ENCODE measurements at regions not wholly inside any gene's neighbourhood (a gene's known extent, or its start where the extent isn't known, plus 50 kb on each side); places are given as distances from the start of the nearest gene placed in this dataset.

DNA sequence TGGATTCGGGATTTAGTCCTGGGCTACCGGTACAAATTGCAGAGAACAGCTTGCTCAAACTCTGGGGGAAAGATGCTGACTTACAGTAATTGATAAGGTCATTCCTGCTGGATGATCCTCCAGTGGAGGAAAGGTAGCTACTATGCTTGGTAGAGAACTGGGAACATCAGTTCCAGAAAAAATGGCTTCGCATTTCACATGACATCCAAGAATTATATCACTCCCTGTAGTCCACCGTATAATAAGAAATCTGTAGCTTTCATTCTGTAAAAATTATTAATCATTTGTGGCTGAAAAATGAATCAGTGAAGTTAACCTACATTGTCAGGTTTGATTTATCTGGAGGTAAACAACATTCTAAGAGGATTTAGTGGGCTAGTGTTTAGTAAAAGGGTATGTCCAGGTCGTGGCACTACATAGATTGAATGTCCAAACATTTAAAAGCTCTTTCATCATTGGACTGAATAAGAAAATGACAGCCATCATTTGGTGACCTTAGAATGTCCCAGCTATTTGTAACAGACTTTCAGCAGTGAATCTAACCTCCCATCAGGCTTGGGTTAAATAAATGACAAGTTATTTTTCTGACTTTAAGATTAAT lies 203.2 kb upstream of the TMCO5A start:
- no peak for TF ChIP-seq IRF3 (IDR thresholded peaks at IDR 0.05; ENCODE audit: low read depth, low read length)
- TF ChIP-seq TEAD4 (IDR thresholded peaks at IDR 0.05; ENCODE audit: borderline replicate concordance, insufficient read depth): no peak
- CTCF ChIA-PET: interaction anchor here (0.9 kb wide), 1 partner anchor 11 kb away, joined by 3 read pairs; no protein-coding TSS in a partner anchor

GRCh38 chr15:37733628-37734027 lies 200.8 kb upstream of the TMCO5A start:
- Histone ChIP-seq H3F3A (replicated peaks; ENCODE audit: insufficient read depth) (no peaks in the 10 kb centered on the region), H4K20me1 (ENCODE audit: insufficient read depth) (no peaks in the 10 kb centered on the region), H3K4me2 (no peak overlapping the region), H3K4me3 (ENCODE audit: low read depth in 2 of 2, low read length in 1 of 2) (no peak overlapping the region), H3K27me3 (ENCODE audit: insufficient read depth) (no peaks in the 10 kb centered on the region), H3K36me3 (replicated peaks in 1 of 2; ENCODE audit: control insufficient read depth in 1 of 2, insufficient read depth in 2 of 2, low read length in 1 of 2) (no peaks in the 10 kb centered on the region), H3K9ac (no peak overlapping the region), H3K27ac (ENCODE audit: low read depth in 2 of 2, low read length in 1 of 2) (no peak overlapping the region; a peak in 1 of 4 replicates), H3K4me1 (ENCODE audit: control insufficient read depth in 1 of 2, insufficient read depth in 2 of 2, low read depth in 1 of 2, low read length in 1 of 2) (peaks cover 0 to 10% of the 10 kb centered on the region in 2 experiments; a peak in 2 of 4 replicates), H3K9me3 (no peaks in the 10 kb centered on the region), H3K9me2 (no peaks in the 10 kb centered on the region), H2AFZ (ENCODE audit: low read depth) (0 out of 2 replicates have a peak overlapping the region, but pooled peaks have one; percentile 1), H3K79me2 (ENCODE audit: insufficient read depth) (no peaks in the 10 kb centered on the region)
- 87% methylated on average over 5 of the region's 5 CpGs for WGBS (ENCODE audit: low lambda C conversion rate)
- TF ChIP-seq JUND (IDR thresholded peaks at IDR 0.05): peak; percentile 29; the same call in 1 of the 2 replicates
- peak; percentile 15; the same call in 1 of the 2 replicates for TF ChIP-seq CTCF (IDR thresholded peaks at IDR 0.05)
- TF ChIP-seq, protein P1, sequence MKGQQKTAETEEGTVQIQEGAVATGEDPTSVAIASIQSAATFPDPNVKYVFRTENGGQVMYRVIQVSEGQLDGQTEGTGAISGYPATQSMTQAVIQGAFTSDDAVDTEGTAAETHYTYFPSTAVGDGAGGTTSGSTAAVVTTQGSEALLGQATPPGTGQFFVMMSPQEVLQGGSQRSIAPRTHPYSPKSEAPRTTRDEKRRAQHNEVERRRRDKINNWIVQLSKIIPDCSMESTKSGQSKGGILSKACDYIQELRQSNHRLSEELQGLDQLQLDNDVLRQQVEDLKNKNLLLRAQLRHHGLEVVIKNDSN (IDR thresholded peaks at IDR 0.05; ENCODE audit: borderline replicate concordance, low read depth): no peak
- TF ChIP-seq, protein P2, sequence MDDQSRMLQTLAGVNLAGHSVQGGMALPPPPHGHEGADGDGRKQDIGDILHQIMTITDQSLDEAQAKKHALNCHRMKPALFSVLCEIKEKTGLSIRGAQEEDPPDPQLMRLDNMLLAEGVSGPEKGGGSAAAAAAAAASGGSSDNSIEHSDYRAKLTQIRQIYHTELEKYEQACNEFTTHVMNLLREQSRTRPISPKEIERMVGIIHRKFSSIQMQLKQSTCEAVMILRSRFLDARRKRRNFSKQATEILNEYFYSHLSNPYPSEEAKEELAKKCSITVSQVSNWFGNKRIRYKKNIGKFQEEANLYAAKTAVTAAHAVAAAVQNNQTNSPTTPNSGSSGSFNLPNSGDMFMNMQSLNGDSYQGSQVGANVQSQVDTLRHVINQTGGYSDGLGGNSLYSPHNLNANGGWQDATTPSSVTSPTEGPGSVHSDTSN (IDR thresholded peaks at IDR 0.05): peak; percentile 35
- TF ChIP-seq FOSL2 (IDR thresholded peaks at IDR 0.05; ENCODE audit: borderline replicate concordance, low read depth): peak; percentile 11; the same call in 1 of the 2 replicates
- peak; percentile 63 for TF ChIP-seq TCF12 (IDR thresholded peaks at IDR 0.05)
- no peak for TF ChIP-seq GATA2 (CRISPR knock-in tag; IDR thresholded peaks at IDR 0.05)
- ChIA-PET CTCF (interaction anchor here (0.9 kb wide), 1 partner anchor 147 kb away, joined by 3 read pairs; no protein-coding TSS in a partner anchor), POLR2A (no interaction called here)
- no peak for DNase-seq

More for the DNA sequence above, 203.2 kb upstream of the TMCO5A start:
- H3K9ac ChIP-seq: no peak overlapping the region
- H3K79me2 ChIP-seq (ENCODE audit: insufficient read depth): no peaks in the 10 kb centered on the region
- POLR2A ChIA-PET: no interaction called here
- H3K9me3 ChIP-seq: no peaks in the 10 kb centered on the region
- H3K27me3 ChIP-seq (ENCODE audit: insufficient read depth): no peaks in the 10 kb centered on the region
- H3K4me2 ChIP-seq: no peak overlapping the region
- no peak overlapping the region for H2AFZ ChIP-seq (ENCODE audit: low read depth)
- no peaks in the 10 kb centered on the region for H3K36me3 ChIP-seq (replicated peaks in 1 of 2; ENCODE audit: control insufficient read depth in 1 of 2, insufficient read depth in 2 of 2, low read length in 1 of 2)
- DNase-seq: no peak
- 0 out of 2 replicates have a peak, but pooled peaks cover 3% of the 10 kb centered on the region for H3K9me2 ChIP-seq
- H3K27ac ChIP-seq (ENCODE audit: low read depth in 2 of 2, low read length in 1 of 2): no peak overlapping the region
- no peaks in the 10 kb centered on the region for H3F3A ChIP-seq (replicated peaks; ENCODE audit: insufficient read depth)
- peaks cover 0 to 10% of the 10 kb centered on the region in 2 experiments; a peak in 2 of 4 replicates for H3K4me1 ChIP-seq (ENCODE audit: control insufficient read depth in 1 of 2, insufficient read depth in 2 of 2, low read depth in 1 of 2, low read length in 1 of 2)
- H3K4me3 ChIP-seq (ENCODE audit: low read depth in 2 of 2, low read length in 1 of 2): no peak overlapping the region
- H4K20me1 ChIP-seq (ENCODE audit: insufficient read depth): no peaks in the 10 kb centered on the region
- 80% methylated on average over 5 of the region's 5 CpGs for WGBS (ENCODE audit: low lambda C conversion rate)

Measured in SK-N-SH (cell line).